DMS153 treated with DMSO at 0.1 percent for 48 hours (cell line): ENCODE measurements at regions not wholly inside any gene's neighbourhood (a gene's known extent, or its start where the extent isn't known, plus 50 kb on each side); places are given as distances from the start of the nearest gene placed in this dataset.
"Not testable (repeated sequence)": the region's sequence is repeated elsewhere in the genome, so short reads cannot be mapped to it uniquely, and the experiment has no call there.

Source experiments
- DNase-seq: peaks from one replicate; lab custom pipeline; 2025; ENCODE audit not compliant: unreplicated experiment; lab: John Stamatoyannopoulos, UW

DNA sequence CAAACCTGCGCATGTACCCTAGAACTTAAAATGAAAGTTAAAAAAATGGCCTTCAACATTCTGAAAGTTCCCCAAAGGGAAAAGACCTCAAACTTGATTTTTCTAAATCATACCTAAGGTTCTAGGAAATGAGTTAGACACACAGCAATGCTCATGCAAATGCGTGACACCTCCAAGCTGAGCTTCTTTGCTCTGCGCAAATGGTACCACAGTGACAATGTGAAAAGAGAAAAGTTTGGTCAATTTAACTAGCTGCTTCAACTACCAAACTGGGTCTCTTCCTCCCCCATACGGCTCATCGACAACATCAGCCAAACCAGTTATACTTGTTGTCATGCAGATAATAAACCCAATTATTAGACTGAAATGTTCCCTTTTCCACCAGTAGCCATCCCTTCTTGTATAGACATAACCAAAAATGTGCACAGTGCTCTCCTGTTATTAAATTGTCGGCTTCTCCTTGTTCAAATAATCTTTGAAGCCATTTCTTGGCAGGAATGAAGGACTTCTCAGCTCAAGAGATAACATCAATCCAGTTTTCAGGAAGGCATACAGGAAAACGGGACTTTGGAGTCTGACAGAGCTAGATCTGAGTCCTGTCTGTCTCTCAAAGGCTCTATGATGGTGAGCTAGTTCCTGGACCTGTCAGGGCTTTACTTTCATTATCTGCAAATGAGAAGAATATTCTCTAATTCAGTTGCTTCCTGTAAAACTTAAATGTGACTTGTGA is 185.6 kb upstream of the NR3C1 start:
- DNase-seq, result no peak

DNA sequence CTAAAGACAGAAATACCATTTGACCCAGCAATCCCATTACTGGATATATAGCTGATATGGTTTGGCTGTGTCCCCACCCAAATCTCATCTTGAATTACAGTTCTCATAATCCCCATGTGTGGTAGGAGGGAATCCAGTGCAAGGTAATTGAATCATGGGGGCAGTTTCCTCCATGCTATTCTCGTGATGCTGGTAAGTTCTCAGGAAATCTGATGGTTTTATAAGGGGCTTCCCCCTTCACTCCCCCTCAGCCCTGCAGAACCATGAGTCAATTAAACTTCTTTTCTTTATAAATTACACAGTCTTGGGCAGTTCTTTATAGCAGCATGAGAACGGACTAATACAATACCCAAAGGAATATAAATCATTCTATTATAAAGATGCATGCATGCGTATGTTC is 184.6 kb upstream of the NR3C1 start:
- DNase-seq, result not testable (repeated sequence)

DNA sequence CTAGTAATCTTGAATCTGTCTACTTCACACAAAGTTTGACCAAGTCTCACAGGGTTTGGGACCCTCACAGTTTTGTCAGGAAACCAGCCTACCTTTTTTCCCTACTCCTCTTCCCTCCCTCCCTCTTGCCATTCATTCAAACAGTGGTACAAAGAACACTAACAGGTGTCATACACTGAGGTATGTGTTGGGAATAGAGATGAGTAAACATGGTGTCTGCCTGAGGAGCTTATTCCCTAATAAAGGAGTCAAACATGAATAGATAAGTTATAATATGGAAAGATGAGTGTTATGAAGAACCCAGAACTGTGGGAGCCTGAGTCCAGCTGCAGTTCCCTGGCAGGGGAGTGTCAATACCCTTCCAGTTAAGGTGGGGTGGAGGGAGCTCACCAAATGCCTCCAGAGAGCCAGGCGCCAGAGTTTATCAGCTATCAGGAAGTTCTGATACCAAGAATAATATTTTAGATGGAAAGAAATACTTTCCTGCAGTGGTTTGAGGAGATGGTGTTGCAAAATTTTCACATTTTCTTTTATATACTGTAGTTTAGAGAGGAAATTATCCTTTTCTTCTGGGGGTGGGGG is 183.4 kb upstream of the NR3C1 start:
- no peak for DNase-seq

DNA sequence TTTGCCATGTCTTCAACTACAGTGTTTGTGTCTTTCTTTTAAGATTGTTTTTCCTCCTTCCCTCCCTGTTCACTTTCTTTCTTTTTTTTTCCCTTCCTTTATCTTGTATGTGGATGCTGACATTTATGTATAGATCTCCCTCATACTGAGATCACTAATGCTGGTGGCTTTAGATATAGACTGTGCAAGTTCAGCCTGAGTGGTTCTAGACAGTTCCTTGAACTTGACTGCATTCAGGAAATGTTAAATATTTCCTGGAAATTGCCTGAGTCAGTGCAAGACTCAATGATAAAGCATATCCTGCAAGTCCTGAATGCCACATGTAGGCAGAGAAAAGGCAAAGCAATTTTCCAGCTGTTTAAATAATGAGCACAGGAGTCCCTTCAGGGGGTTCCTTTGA is 182.5 kb upstream of the NR3C1 start:
- DNase-seq, result no peak

DNA sequence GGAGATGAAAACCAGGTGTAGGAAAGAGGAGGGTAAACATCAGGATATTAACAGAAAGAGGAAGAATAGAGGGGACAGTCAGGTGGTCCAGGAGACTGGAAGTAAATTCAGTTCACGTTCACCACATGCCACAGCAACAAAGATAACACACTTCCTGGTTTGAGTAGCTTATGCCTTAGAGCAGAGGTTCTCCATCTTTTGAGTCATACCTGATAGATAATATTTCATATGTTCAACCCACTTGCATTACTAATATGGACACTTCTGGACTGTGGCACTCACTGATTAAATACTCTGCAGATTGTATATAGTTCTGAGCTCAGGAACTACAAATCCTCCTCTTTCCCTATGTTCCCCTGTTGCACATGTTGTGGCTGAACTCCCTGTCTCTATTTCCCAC is 179.9 kb upstream of the NR3C1 start:
- DNase-seq, result no peak

DNA sequence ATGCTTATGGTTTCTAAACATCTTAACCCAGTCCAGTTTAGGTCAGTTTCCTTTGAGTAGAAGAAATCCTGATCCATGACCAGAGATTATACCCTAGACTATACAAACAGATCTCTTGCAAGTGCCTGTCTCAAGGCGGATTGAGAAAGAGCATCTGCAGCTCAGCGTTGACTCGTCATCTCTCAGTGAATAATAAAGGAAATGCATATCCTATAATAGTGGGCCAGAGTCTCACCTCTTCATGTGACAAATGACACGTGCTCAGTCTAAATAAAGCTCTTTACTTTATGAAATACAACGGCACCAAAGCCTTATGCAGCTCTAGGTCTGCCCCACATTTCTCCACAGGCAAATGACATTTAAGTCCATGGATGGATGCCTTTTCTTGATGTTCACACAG is 179.4 kb upstream of the NR3C1 start:
- no peak for DNase-seq

DNA sequence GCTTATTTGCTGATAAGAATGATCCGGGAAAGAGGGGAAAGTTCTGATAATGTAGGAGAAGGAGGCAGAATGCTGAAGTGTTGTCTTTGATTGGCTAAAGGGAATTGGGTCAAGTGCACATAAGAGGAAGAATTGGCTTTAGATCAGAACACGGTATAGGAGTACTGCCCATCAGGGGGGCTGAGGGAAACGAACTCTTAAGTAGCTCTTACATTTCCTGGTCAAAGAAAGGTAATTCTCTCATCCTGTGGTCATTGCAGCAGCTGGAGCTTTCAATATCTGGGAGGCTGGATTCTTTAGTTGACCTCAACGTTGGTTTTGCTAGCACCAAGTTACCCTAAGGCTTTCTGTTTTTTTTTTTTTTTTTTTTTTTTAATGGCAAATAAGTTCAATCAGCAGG is 178.7 kb upstream of the NR3C1 start:
- DNase-seq, result no peak

DNA sequence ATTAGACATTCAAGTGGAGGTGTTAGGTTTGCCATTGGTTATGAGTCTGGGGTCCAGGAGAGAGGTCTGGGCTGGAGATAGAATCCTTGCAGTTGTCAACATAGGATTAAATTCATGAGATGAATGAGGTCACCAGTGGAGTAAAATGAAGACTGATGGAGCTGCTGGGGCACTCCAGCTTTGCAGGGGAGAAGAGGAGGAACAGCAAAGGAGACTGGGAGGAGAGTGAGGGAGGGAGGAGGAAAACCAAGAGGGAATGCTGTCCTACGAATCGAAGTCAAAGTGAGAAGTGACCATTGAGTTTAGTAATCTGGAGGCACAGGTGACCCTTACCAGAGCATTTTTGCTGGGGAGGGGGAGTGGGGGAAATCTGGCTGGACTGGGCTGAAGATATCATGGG is 178.2 kb upstream of the NR3C1 start:
- DNase-seq, result no peak

DNA sequence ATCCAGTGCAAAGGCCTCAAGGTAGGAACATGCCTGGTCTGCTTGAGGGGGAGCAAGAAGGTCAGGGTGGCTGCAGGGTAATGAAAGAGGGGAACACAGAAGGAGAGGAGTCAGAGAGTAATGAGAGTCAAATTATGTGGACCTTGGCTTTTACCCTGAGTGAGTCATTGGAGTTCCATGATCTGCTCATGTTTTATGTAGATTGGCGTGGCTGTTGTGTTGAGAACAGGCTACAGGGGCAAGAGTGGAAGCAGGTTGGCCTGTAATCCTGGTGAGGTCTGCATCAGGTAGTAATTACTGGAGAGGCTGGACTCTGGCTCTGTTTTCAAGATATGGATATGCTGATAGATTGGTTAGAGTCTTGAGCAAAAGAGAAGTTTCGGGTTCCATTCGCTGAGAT is 177.7 kb upstream of the NR3C1 start:
- no peak for DNase-seq

DNA sequence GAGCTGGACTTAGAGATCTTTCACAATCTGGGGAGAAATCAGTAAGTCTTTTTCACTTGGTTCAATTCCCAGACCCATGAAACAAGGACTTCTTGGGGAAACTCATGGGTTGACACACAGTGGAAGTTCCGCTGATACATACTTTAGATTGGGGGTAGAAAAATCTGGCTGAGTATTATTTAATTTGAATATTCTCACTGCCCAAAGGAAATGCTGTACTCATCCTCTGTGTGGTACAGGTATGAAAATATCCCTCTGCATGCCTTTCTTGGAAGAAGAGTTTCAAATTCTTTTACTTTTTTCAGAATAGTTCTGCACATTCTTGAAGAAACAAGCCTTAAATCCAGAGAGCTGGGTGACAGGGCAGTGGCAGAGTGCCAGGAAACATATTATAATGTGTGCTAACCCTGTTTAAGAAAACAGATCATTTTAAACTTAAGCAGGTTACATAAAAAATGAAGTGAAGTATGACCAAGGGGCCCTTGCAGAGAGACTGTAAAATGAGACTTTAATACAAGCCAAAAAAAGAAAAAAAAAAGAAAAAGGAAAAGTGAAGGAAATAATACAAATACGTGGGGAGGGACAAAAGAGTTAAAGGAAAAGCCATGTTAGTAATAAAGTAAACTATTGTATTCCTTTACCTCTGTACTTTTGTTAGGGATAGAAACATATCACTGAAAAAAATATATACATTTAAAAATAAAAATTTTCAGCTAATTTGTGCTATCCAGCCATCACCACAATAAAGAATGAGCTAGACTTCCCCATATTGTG is 173.4 kb upstream of the NR3C1 start:
- DNase-seq, result no peak

DNA sequence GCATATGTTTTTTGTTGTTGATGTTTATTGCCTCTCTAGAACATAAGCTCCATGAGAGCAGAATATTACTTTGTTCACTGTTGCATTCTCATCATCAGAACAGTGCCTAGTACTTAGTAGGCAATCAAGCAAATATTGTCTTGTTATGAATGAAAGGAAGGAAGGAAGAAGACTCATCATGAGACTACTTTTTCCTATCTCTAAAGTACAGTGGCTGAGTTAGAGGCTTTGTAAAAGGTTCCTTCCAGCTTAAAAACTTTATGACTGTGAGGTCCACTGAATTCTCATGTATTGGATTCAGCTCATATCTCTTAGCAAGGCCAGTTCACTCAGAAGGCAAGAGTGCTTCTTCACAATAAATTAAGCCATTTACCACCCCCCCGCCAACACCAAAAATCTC is 171.8 kb upstream of the NR3C1 start:
- no peak for DNase-seq

DNA sequence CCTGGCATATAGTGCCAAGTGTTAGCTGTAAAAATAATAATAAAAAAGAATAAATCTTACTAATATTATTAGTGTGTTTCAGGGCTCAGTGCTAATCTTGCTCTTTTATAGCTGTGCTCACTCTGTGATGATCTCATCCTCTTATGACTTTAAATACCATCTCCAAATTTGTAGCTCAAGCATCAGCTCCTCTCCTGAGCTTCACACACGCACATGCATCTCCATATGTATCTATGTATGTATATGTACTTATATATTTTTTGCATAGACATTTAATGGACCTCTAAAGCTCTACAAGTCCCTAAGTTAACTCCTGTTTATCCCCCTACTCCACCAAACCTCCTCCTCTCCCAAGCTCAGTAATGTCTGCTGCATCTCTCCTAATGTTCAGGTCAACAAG is 170.8 kb upstream of the NR3C1 start:
- no peak for DNase-seq

DNA sequence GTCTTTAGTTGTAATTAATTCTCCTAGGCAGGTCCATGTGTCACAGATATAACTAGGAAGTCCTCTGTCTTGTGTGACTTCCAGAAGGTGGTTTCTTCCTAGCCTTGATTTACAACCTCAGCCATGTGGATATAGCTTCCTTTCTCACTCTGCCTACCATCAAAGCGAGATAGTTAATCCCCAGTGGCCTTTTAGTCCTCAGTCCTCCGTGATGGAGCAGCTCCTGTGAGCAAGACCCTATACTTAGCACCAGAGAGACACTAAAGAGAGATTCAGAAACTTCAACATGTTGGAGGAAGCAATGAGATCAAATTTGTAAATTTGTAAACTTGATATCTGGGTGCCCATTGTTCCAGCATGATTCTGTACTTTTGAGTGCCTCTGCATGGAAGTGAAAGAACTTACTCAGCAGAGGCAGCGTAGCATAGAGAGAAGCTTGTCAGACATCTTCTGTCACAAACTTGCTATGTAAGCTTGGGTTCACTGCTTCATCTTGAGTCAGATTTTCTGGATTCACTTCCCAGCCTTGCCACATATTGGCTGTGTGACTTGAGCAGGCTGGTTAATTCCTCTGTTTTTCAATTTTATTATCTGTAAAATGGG is 170.2 kb upstream of the NR3C1 start:
- no peak for DNase-seq

DNA sequence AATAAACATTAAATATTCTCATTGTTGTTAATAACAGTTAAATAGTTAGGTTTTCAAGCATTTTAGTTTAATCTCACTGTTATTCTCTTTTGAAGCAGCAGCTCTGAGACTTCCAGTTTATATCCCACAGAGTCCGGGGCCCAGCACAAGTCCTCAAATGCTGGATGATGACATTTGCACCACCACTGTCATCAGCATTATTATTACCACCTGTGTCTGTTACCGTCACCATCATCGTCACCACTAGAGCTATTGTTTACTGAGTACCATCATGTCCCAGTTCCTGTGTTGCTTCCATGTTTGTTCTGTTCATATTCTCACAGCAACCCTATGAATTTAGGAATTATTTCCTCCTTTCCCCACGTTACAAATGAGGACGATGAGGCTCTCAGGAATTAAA is 169.2 kb upstream of the NR3C1 start:
- DNase-seq, result no peak

DNA sequence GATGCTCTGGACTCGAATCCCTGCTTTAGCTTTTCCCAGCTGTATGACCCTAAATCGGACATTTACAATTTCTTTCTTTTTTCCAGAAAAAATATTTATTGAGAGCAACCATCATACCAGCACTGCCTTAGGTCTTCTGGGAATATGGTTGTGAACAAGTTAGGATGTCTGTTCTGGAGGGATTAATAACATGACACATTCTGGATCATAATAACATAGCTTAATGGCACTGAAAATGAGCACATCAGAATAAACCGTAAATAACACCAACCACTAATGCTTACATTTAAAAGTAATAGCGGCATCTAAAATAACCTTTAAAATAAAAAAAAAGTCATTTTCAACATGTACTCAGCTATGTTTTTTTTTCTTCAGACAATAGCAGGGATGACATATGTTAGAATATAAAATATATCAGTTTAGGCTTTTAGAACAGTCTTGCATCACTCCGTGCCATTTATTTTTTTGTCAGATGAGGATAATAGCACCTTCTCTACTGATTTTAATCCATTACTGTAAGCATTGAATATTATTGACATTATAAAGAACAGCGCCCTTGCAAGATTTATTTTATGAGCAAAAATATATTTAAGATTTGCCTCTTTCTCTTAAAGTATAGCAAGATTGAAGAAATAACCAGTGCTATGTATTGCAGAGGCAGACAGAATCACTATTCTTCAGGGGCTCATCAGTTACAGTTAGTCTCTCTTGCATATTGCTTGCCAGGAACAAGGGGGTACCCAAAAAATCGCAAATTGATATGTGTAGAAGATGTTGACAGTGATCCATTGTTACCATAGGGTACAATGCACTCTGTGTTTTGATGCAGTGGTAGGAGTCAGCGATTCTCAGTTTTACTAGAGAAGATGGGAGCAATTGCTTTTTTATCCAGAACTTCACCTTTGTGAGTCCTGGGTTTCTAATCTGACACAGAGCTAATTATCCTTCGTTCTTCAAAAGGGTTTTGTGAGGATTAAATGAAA is 168.4 kb upstream of the NR3C1 start:
- no peak for DNase-seq

DNA sequence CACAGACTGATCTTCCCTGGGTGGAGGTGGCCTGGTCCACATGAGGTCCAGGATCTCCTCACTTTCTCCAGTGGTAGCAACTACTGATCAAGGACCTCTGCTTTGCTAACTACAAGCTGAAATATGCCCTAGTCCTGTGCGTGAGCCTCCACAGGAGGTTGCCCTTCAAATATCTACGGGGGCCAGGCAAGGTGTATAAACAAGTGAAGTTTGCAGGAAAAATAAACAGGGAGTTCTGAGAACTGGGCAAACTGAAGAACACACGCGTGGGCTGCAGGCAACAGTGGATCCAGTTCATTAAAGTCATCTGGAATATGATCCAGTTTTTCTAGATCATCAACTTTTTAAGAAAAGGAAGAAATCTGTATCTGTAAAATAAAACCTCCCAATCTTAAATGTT is 167.5 kb upstream of the NR3C1 start:
- DNase-seq, result no peak

DNA sequence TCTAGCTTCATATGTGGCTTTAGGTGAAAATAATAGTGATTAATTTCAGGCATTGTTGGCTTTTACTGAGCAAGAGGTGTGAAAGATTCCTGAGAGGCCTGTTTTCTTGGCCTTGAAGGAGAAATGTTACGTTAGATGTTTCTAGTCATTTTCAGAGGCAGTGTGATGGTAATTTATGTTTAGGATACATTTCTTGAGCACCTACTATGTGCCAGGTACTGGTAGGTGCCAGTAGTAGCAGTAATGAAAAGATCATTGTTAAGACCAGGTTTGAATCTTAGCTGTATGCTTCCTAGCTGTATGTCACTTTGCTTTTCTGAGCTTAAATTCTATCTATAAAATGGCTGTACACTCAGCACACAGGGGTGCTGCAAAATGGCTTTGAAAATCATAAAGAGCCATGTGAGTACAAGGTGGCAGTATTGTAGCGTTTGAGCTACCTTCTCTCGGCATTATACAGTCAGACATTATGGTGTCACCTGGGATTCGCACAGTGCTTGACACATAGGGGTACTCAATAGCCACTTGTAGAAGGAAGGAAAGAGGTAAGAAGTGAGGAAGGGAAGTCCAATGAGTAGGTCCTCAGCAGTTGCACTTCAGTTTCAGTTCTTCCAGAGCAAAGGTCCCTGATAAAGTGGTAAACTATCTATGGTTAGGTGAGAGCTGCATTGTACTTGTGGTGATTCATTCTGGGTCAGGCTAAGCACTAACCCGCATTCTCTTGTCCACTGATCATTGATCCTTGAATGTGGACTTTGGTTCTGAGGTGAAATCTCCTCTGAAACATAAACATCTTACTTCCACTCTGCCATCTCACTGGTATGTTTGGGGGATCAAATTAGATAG is 166.5 kb upstream of the NR3C1 start:
- DNase-seq, result no peak

DNA sequence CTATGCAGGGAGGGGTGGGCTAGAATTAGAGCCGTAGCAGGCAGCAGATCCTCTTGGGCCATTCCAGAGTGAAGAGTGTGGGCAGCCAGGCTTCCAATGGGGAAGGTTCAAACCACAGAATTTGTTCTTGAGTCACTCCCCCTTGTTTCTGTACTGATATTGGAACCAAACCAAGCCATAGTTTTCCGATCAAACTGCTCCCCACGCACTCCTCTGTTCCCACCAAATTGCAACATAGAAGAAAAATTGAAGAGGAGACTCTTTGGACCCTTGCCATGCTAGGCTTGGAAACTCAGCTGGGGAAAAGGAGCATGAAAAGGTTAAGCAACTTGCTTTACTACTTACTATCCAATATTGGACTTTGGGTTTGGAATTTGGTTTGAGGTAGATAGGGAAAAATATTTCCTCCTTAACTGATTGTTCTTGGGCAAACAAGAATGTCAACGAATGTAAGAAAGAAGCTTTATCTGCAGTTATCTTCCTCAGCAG is 165.8 kb upstream of the NR3C1 start:
- no peak for DNase-seq

DNA sequence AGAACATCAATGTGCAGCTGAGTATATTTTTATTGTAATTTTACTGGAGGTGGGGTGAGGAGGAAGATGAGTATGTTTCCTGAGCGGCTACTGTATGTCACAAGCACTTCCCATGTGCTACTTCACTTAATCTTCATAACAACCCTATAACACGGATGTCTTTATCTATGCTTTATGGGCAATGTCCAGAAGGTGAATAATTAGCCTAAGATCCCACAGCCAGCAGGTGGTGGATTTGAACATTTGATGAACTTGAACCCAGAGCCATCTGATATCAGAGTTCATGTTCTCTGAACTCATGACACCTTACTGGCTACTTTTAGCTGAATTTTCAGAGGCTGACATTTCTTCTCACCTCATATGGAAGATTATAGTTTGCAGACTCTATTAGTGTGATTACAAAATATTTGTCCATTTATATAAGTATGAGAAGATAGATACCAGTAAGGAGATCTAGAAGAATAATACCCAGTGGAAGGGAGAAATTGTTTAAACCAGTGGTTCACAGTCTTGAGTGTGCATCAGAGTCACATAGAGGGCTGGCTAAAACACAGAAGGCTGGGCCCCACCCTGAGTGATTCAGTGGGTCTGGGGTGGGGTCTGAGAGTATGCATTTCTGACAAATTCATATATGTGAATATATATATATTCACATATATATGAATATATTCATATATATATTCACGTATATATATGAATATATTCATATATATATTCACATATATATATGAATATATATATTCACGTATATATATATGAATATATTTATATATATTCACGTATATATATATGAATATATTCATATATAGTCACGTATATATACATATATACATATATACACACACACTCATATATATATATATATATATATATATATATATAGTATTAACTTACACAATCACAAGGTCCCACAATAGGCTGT is 164.4 kb upstream of the NR3C1 start:
- no peak for DNase-seq
